Suprapubic skin (tissue), 4 donors: ENCODE measurements at regions not wholly inside any gene's neighbourhood (a gene's known extent, or its start where the extent isn't known, plus 50 kb on each side); places are given as distances from the start of the nearest gene placed in this dataset.

Experiments
- DNase-seq, 2 donors: peaks; one replicate each; pipeline ENCODE4 v3.0.0-alpha.2; 2019; ENCODE audit warnings: low spot score in 2 of 2
- H3K27ac ChIP-seq: fragments of 200-600 bp; sonication (generic); one replicate; pipeline ENCODE4 v1.5.1; 2019
- H3K27me3 ChIP-seq: fragments of 200-600 bp; sonication (generic); one replicate; pipeline ENCODE4 v1.5.1; 2019
- H3K36me3 ChIP-seq: fragments of 200-600 bp; sonication (generic); one replicate; pipeline ENCODE4 v1.5.1; 2019
- H3K4me1 ChIP-seq: fragments of 200-600 bp; sonication (generic); one replicate; pipeline ENCODE4 v1.5.1; 2019
- H3K4me3 ChIP-seq: fragments of 200-600 bp; sonication (generic); one replicate; pipeline ENCODE4 v1.5.1; 2019; ENCODE audit warnings: mild to moderate bottlenecking
- H3K9me3 ChIP-seq: fragments of 200-600 bp; sonication (generic); one replicate; pipeline ENCODE4 v1.5.1; 2019
- CTCF ChIP-seq, 2 donors: fragments of 200-600 bp in 1 of 2; fragments of 450-650 bp in 1 of 2; sonication (generic) in 1 of 2; IDR thresholded peaks; one replicate each; pipeline ENCODE4 v1.5.1; 2016 to 2019; ENCODE audit warnings: antibody characterized with exemption in 2 of 2, mild to moderate bottlenecking in 1 of 2, moderate library complexity in 1 of 2
- EP300 ChIP-seq: sonication (generic); formaldehyde crosslinking; IDR thresholded peaks from one replicate; pipeline ENCODE4 v1.6.1; 2017; ENCODE audit warnings: antibody characterized with exemption
- POLR2A ChIP-seq, 2 donors: fragments of 450-650 bp; IDR thresholded peaks; one replicate each; pipeline ENCODE4 v1.6.1; 2017; ENCODE audit warnings: antibody characterized with exemption in 2 of 2, mild to moderate bottlenecking in 2 of 2, moderate library complexity in 2 of 2
- POLR2AphosphoS5 ChIP-seq, 3 donors: sonication (generic); formaldehyde crosslinking; IDR thresholded peaks; one replicate each; pipeline ENCODE4 v1.6.1; 2017; ENCODE audit warnings: antibody characterized with exemption in 3 of 3
- WGBS: methylation state at CpG from one replicate; pipeline ENCODE4 v1.1.5; 2018; 5-methylcytosine and 5-hydroxymethylcytosine counted together

GRCh38 chr6:14353281-14353680, 235.7 kb downstream of the CD83 start:
- TF ChIP-seq POLR2AphosphoS5 (IDR thresholded peaks at IDR 0.05) (no peak), EP300 (no peak)
- H3K4me1 ChIP-seq = peaks cover 7% of the 10 kb centered on the region
- no peaks in the 10 kb centered on the region for H3K9me3 ChIP-seq
- H3K27me3 ChIP-seq = no peaks in the 10 kb centered on the region
- no peak for DNase-seq
- H3K4me3 ChIP-seq = no peak overlapping the region
- no peak overlapping the region for H3K27ac ChIP-seq
- no peaks in the 10 kb centered on the region for H3K36me3 ChIP-seq
- WGBS = 72% methylated on average over 3 of the region's 3 CpGs

- DNase-seq = no peak
- no peaks in the 10 kb centered on the region for H3K36me3 ChIP-seq
- H3K9me3 ChIP-seq = no peaks in the 10 kb centered on the region
- no peak overlapping the region for H3K27ac ChIP-seq
- H3K4me3 ChIP-seq = no peak overlapping the region
- WGBS = 91% methylated on average over 2 of the region's 2 CpGs
- H3K27me3 ChIP-seq = no peaks in the 10 kb centered on the region
- peaks cover 7% of the 10 kb centered on the region for H3K4me1 ChIP-seq
- TF ChIP-seq CTCF (IDR thresholded peaks at IDR 0.05) (no peak), POLR2A (IDR thresholded peaks at IDR 0.05) (no peak), EP300 (no peak), POLR2AphosphoS5 (IDR thresholded peaks at IDR 0.05) (no peak)
Observed at GRCh38 chr6:14353798-14354197, 236.2 kb downstream of the CD83 start.

GRCh38 chr6:14354919-14355572, 237.5 kb downstream of the CD83 start:
- H3K9me3 ChIP-seq = no peaks in the 10 kb centered on the region
- TF ChIP-seq POLR2AphosphoS5 (IDR thresholded peaks at IDR 0.05) (no peak), CTCF (IDR thresholded peaks at IDR 0.05) (no peak), EP300 (no peak), POLR2A (IDR thresholded peaks at IDR 0.05) (no peak)
- no peaks in the 10 kb centered on the region for H3K27me3 ChIP-seq
- H3K4me3 ChIP-seq = no peak overlapping the region
- WGBS = 24% methylated on average over 5 of the region's 5 CpGs
- no peak for DNase-seq
- no peak overlapping the region for H3K27ac ChIP-seq
- no peaks in the 10 kb centered on the region for H3K36me3 ChIP-seq
- H3K4me1 ChIP-seq = peaks cover 7% of the 10 kb centered on the region

GRCh38 chr6:14359438-14359837, 241.9 kb downstream of the CD83 start:
- TF ChIP-seq POLR2AphosphoS5 (IDR thresholded peaks at IDR 0.05) = no peak
- Histone ChIP-seq H3K9me3 (no peaks in the 10 kb centered on the region), H3K27ac (no peak overlapping the region), H3K4me3 (no peak overlapping the region), H3K36me3 (no peaks in the 10 kb centered on the region), H3K4me1 (peaks cover 7% of the 10 kb centered on the region), H3K27me3 (no peaks in the 10 kb centered on the region)
- DNase-seq = no peak
- WGBS = 96% methylated on average over 5 of the region's 5 CpGs

- H3K36me3 ChIP-seq = no peaks in the 10 kb centered on the region
- WGBS = 91% methylated on average over 7 of the region's 7 CpGs
- TF ChIP-seq EP300 = no peak
- no peak for TF ChIP-seq POLR2AphosphoS5 (IDR thresholded peaks at IDR 0.05)
- TF ChIP-seq POLR2A (IDR thresholded peaks at IDR 0.05) = no peak
- no peak for TF ChIP-seq CTCF (IDR thresholded peaks at IDR 0.05)
- no peaks in the 10 kb centered on the region for H3K27me3 ChIP-seq
- no peaks in the 10 kb centered on the region for H3K4me1 ChIP-seq
- H3K4me3 ChIP-seq = no peak overlapping the region
- H3K9me3 ChIP-seq = no peaks in the 10 kb centered on the region
- DNase-seq = no peak
- no peak overlapping the region for H3K27ac ChIP-seq
Observed at GRCh38 chr6:14360565-14360964, 243.0 kb downstream of the CD83 start.

- WGBS = 70% methylated on average over 2 of the region's 2 CpGs
- Histone ChIP-seq H3K4me3 (no peak overlapping the region), H3K4me1 (no peaks in the 10 kb centered on the region), H3K27ac (no peak overlapping the region), H3K27me3 (no peaks in the 10 kb centered on the region), H3K36me3 (no peaks in the 10 kb centered on the region), H3K9me3 (no peaks in the 10 kb centered on the region)
- TF ChIP-seq POLR2AphosphoS5 (IDR thresholded peaks at IDR 0.05) (no peak), EP300 (no peak), CTCF (IDR thresholded peaks at IDR 0.05) (no peak), POLR2A (IDR thresholded peaks at IDR 0.05) (no peak)
- no peak for DNase-seq
Observed at GRCh38 chr6:14361297-14361696, 243.7 kb downstream of the CD83 start.
